B cell (primary cell): ENCODE measurements at regions not wholly inside any gene's neighbourhood (a gene's known extent, or its start where the extent isn't known, plus 50 kb on each side); places are given as distances from the start of the nearest gene placed in this dataset.

Source experiments
- ATAC-seq: fragments of 200-7000 bp; cut with Tn5 transposase; one replicate; pipeline ENCODE4 v1.10.0; 2021; ENCODE audit warnings: low read depth, mild to moderate bottlenecking, moderate number of reproducible peaks, moderate library complexity
- CTCF ChIA-PET: fragments of 350-600 bp; sonication (Branson Sonifier 250); formaldehyde crosslinking; loops from one replicate; lab custom pipeline; 2021; ENCODE audit warnings: antibody characterized with exemption, inconsistent platforms; lab: Charles Lee
- POLR2A ChIA-PET: fragments of 350-600 bp; sonication (Branson Sonifier 250); formaldehyde crosslinking; loops from one replicate; lab custom pipeline; 2021; ENCODE audit warnings: antibody characterized with exemption; lab: Charles Lee
- DNase-seq: peaks from one replicate; pipeline ENCODE4 v3.0.0; 2013
- H2AFZ ChIP-seq: 2 replicates; pipeline ENCODE4 v1.6.1; 2012; ENCODE audit warnings: mild to moderate bottlenecking, low read depth, low read length; ENCODE audit not compliant: insufficient read depth, poor library complexity, severe bottlenecking
- H3K27ac ChIP-seq, 2 donors: 1 replicate in 1 of 2; 2 replicates in 1 of 2; pipeline ENCODE4 v1.5.1; 2012 to 2013; ENCODE audit warnings: low read length in 2 of 2, mild to moderate bottlenecking in 2 of 2, moderate library complexity in 1 of 2
- H3K27me3 ChIP-seq, 4 experiments: fragments of 200-600 bp in 1 of 4; sonication (generic) in 1 of 4; replicated peaks in 1 of 4; 1 replicate in 2 of 4; 2 replicates in 2 of 4; pipeline versions ENCODE4 v1.6.1 to v1.7.0; 2013 to 2016; ENCODE audit warnings: low read length in 3 of 4, mild to moderate bottlenecking in 2 of 4, mixed read lengths in 1 of 4, moderate library complexity in 1 of 4; ENCODE audit not compliant: insufficient read depth in 4 of 4, control insufficient read depth in 3 of 4; ENCODE audit errors: control extremely low read depth in 1 of 4
- H3K36me3 ChIP-seq, 2 experiments: replicated peaks in 1 of 2; 1 replicate in 1 of 2; 2 replicates in 1 of 2; pipeline versions ENCODE4 v1.6.1 to v1.7.1; 2013; ENCODE audit warnings: low read length in 1 of 2; ENCODE audit not compliant: insufficient read depth in 2 of 2, control insufficient read depth in 1 of 2; ENCODE audit errors: control extremely low read depth in 1 of 2, extremely low read depth in 1 of 2
- H3K4me1 ChIP-seq, 2 donors: fragments of 200-600 bp in 1 of 2; sonication (generic) in 1 of 2; 1 replicate in 1 of 2; 2 replicates in 1 of 2; pipeline versions ENCODE4 v1.5.1 to v1.6.1; 2013 to 2017; ENCODE audit warnings: low read length in 2 of 2; ENCODE audit not compliant: control insufficient read depth in 2 of 2, insufficient read depth in 2 of 2
- H3K4me2 ChIP-seq: replicated peaks from 2 replicates; pipeline ENCODE3; 2012; ENCODE audit warnings: mild to moderate bottlenecking, low read depth, low read length; ENCODE audit not compliant: poor library complexity, severe bottlenecking
- H3K4me3 ChIP-seq, 5 experiments: fragments of 200-600 bp in 1 of 5; sonication (generic) in 1 of 5; 1 replicate in 3 of 5; 2 replicates in 2 of 5; pipeline versions ENCODE4 v1.5.1 to v1.7.0; 2011 to 2016; ENCODE audit warnings: low read length in 4 of 5, mild to moderate bottlenecking in 4 of 5, low read depth in 2 of 5, control low read depth in 1 of 5, moderate library complexity in 1 of 5; ENCODE audit not compliant: insufficient read depth in 1 of 5; ENCODE audit errors: control extremely low read depth in 1 of 5, extremely low read depth in 1 of 5
- H3K79me2 ChIP-seq: fragments of 200-600 bp; sonication (generic); one replicate; pipeline ENCODE4 v1.6.0; 2016; ENCODE audit warnings: low read length; ENCODE audit not compliant: control insufficient read depth, insufficient read depth
- H3K9ac ChIP-seq: fragments of 200-600 bp; sonication (generic); 2 replicates; pipeline ENCODE4 v1.6.1; 2017; ENCODE audit warnings: mild to moderate bottlenecking, low read length, moderate library complexity
- H3K9me3 ChIP-seq, 3 donors: one replicate each; pipeline versions ENCODE4 v1.6.1 to v1.7.1; 2013; ENCODE audit warnings: low read length in 2 of 3; ENCODE audit not compliant: control insufficient read depth in 2 of 3, insufficient read depth in 1 of 3; ENCODE audit errors: control extremely low read depth in 1 of 3
- H4K20me1 ChIP-seq: 2 replicates; pipeline ENCODE4 v1.6.0; 2012; ENCODE audit warnings: mild to moderate bottlenecking, low read length; ENCODE audit not compliant: insufficient read depth, control insufficient read depth, poor library complexity, severe bottlenecking
- H3K27ac Mint-ChIP-seq: one replicate; pipeline ENCODE4 v1.8.0; 2021; ENCODE audit warnings: mixed read lengths
- H3K27me3 Mint-ChIP-seq: one replicate; pipeline ENCODE4 v1.8.0; 2021; ENCODE audit warnings: mixed read lengths
- H3K4me1 Mint-ChIP-seq: one replicate; pipeline ENCODE4 v1.8.0; 2021; ENCODE audit warnings: mixed read lengths
- H3K4me3 Mint-ChIP-seq: one replicate; pipeline ENCODE4 v1.8.0; 2021; ENCODE audit warnings: mixed read lengths
- H3K9me3 Mint-ChIP-seq: one replicate; pipeline ENCODE4 v1.8.0; 2022; ENCODE audit warnings: mixed read lengths; ENCODE audit not compliant: insufficient read depth
- EZH2 ChIP-seq: IDR thresholded peaks from 2 replicates; pipeline ENCODE4 v1.6.1; 2012; ENCODE audit warnings: borderline replicate concordance, low read depth, mild to moderate bottlenecking, moderate library complexity, low read length; ENCODE audit not compliant: insufficient read depth, poor library complexity, severe bottlenecking
- WGBS: methylation state at CpG from one replicate; pipeline ENCODE4 v1.1.5; 2013; ENCODE audit warnings: missing lambda C conversion rate; ENCODE audit not compliant: insufficient coverage; 5-methylcytosine and 5-hydroxymethylcytosine counted together
- intact Hi-C: fragments of 100-400 bp; cut with micrococcal nuclease; formaldehyde crosslinking; loops from one replicate; pipeline ENCODE4 v1.10.0; 2022
- TF ChIP-seq, protein P1 (sequence below): fragments of 200-600 bp; IDR thresholded peaks from one replicate; pipeline ENCODE4 v1.8.0; 2022; ENCODE audit warnings: antibody characterized with exemption, mild to moderate bottlenecking

DNA sequence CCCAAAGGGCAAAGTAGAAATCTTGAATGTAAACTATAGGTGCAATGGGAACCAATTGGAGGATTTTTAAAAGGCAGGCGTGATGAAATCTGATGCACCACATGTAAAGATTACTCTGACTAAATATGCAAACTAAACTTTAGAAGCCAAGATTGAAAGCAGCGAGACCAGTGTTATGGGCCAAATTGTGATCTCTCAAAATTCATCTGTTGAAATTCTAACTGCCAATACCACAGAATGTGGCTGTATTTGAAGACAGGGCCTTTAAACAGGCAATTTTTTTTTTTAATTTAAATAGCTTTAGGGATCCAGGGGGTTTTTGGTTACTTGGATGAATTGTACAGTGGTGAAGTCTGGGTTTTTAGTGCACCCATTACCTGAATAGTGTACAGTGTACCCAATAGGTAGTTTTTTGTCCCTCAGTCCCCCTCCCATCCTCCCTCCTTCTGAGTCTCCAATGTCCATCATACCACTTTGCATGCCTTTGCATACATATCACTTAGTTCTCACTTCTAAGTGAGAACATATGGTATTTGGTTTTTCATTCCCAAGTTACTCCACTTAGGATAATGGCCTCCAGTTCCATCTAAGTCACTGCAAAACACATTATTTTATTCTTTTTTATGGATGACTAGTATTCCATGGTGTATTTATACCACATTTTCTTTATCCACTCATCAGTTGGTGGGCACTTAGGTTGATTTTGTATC, 69.7 kb downstream of the DRD1 start:
- no peaks in the 10 kb centered on the region for H3K9me3 Mint-ChIP-seq
- no peak overlapping the region for H2AFZ ChIP-seq
- no peak for ATAC-seq
- peaks cover 31% of the 10 kb centered on the region for H3K27me3 Mint-ChIP-seq
- no peaks in the 10 kb centered on the region for H3K9me3 ChIP-seq
- ChIA-PET CTCF (no interaction called here), POLR2A (no interaction called here)
- no peaks in the 10 kb centered on the region for H3K79me2 ChIP-seq
- H3K27ac ChIP-seq: no peak overlapping the region
- intact Hi-C loops: no loop called here
- no peaks in the 10 kb centered on the region for H3K4me1 Mint-ChIP-seq
- no peaks in the 10 kb centered on the region for H3K36me3 ChIP-seq
- TF ChIP-seq EZH2: no peak
- TF ChIP-seq, protein P1, sequence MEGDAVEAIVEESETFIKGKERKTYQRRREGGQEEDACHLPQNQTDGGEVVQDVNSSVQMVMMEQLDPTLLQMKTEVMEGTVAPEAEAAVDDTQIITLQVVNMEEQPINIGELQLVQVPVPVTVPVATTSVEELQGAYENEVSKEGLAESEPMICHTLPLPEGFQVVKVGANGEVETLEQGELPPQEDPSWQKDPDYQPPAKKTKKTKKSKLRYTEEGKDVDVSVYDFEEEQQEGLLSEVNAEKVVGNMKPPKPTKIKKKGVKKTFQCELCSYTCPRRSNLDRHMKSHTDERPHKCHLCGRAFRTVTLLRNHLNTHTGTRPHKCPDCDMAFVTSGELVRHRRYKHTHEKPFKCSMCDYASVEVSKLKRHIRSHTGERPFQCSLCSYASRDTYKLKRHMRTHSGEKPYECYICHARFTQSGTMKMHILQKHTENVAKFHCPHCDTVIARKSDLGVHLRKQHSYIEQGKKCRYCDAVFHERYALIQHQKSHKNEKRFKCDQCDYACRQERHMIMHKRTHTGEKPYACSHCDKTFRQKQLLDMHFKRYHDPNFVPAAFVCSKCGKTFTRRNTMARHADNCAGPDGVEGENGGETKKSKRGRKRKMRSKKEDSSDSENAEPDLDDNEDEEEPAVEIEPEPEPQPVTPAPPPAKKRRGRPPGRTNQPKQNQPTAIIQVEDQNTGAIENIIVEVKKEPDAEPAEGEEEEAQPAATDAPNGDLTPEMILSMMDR: no peak
- no peak overlapping the region for H3K9ac ChIP-seq
- no peaks in the 10 kb centered on the region for H3K4me1 ChIP-seq
- H3K27me3 ChIP-seq: peaks cover 0 to 4% (median 0%) of the 10 kb centered on the region in 4 experiments
- no peak for DNase-seq
- H3K4me3 ChIP-seq: no peak overlapping the region
- WGBS: no CpG with 5 or more reads among the region's 2 CpGs
- H4K20me1 ChIP-seq: no peaks in the 10 kb centered on the region
- no peak overlapping the region for H3K4me2 ChIP-seq
- H3K4me3 Mint-ChIP-seq: no peak overlapping the region
- no peak overlapping the region for H3K27ac Mint-ChIP-seq

DNA sequence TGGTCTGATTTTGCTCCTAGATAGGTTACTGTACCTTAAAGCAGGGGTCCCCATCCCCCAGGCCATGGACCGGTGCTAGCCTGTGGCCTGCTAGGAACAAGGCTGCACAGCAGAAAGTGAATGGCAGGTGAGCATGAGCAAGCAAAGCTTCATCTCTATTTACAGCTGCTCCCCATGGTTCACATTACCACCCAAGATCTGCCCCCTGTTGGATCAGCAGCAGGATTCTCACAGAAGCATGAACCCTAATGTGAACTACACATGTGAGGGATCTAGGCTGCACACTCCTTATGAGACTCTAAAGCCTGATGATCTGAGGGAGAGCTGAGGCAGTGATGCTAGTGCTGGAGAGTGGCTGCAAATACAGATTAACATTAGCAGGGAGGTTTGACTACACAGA, 78.1 kb downstream of the DRD1 start:
- intact Hi-C loops: no loop called here
- Histone ChIP-seq H3K4me3 (no peak overlapping the region), H3K27me3 (no peaks in the 10 kb centered on the region), H4K20me1 (no peaks in the 10 kb centered on the region), H3K27ac (no peak overlapping the region), H3K9me3 (peaks cover 0 to 6% (median 0%) of the 10 kb centered on the region in 3 donors), H3K4me2 (no peak overlapping the region), H3K9ac (no peak overlapping the region), H3K79me2 (no peaks in the 10 kb centered on the region), H3K4me1 (no peaks in the 10 kb centered on the region), H2AFZ (no peak overlapping the region), H3K36me3 (no peaks in the 10 kb centered on the region)
- Mint-ChIP-seq H3K27ac (no peak overlapping the region), H3K27me3 (peaks cover 11% of the 10 kb centered on the region), H3K4me3 (no peak overlapping the region), H3K9me3 (no peaks in the 10 kb centered on the region), H3K4me1 (no peaks in the 10 kb centered on the region)
- no peak for TF ChIP-seq EZH2
- TF ChIP-seq, protein P1: no peak
- 100% methylated on average over 1 of the region's 1 CpG for WGBS
- DNase-seq: no peak
- ChIA-PET POLR2A (no interaction called here), CTCF (no interaction called here)
- no peak for ATAC-seq
